Mesodermal cell (in vitro differentiated cells): ENCODE measurements at regions not wholly inside any gene's neighbourhood (a gene's known extent, or its start where the extent isn't known, plus 50 kb on each side); places are given as distances from the start of the nearest gene placed in this dataset.

Source experiments
- H3K27ac ChIP-seq: 2 replicates; pipeline ENCODE4 v1.7.0; 2013; ENCODE audit warnings: mild to moderate bottlenecking, low read depth, low read length, moderate library complexity; ENCODE audit not compliant: severe bottlenecking
- H3K36me3 ChIP-seq: 2 replicates; pipeline ENCODE4 v1.7.1; 2013; ENCODE audit warnings: mild to moderate bottlenecking, low read length, moderate library complexity; ENCODE audit not compliant: control insufficient read depth, insufficient read depth
- H3K4me1 ChIP-seq: one replicate; pipeline ENCODE4 v1.7.1; 2013; ENCODE audit warnings: mild to moderate bottlenecking, low read length; ENCODE audit not compliant: insufficient read depth, control insufficient read depth, poor library complexity, severe bottlenecking
- H3K4me3 ChIP-seq: 2 replicates; pipeline ENCODE4 v1.7.0; 2013; ENCODE audit warnings: low read length, control low read depth, mild to moderate bottlenecking; ENCODE audit not compliant: insufficient read depth, poor library complexity, severe bottlenecking; ENCODE audit errors: extremely low read depth
- H3K9me3 ChIP-seq: 2 replicates; pipeline ENCODE4 v1.7.1; 2013; ENCODE audit warnings: mild to moderate bottlenecking, low read length, moderate library complexity; ENCODE audit not compliant: control insufficient read depth
- WGBS, 2 experiments: methylation state at CpG; one replicate each; pipeline ENCODE4 v1.1.5; 2013; ENCODE audit warnings: missing lambda C conversion rate in 2 of 2; ENCODE audit not compliant: insufficient coverage in 2 of 2; 5-methylcytosine and 5-hydroxymethylcytosine counted together

DNA sequence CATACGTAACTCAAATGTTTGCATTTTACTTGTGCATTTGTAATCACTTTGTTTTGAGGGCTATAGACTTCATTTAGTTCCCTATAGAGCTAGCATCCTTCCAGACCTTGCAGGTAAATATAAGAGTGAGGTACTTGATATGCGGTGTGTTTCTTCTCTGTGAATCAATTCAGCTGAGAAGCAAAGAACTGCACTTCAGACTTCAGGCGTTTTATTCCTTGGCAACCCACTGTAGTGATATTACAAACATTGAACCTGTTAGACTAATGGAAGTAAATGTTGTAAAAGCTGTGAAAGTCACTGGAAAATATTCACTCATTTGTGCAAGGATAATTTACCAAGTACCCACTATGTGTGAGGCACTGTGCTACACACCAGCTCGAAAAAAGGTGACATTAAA, 94.1 kb upstream of the CHL1 start:
- peaks cover 47% of the 10 kb centered on the region for H3K9me3 ChIP-seq
- 80% methylated on average over 1 of the region's 4 CpGs; no CpG with 5 or more reads in 1 of the 2 experiments for WGBS, 2 experiments
- no peaks in the 10 kb centered on the region for H3K36me3 ChIP-seq
- no peak overlapping the region for H3K27ac ChIP-seq
- H3K4me3 ChIP-seq, result no peak overlapping the region
- no peaks in the 10 kb centered on the region for H3K4me1 ChIP-seq

DNA sequence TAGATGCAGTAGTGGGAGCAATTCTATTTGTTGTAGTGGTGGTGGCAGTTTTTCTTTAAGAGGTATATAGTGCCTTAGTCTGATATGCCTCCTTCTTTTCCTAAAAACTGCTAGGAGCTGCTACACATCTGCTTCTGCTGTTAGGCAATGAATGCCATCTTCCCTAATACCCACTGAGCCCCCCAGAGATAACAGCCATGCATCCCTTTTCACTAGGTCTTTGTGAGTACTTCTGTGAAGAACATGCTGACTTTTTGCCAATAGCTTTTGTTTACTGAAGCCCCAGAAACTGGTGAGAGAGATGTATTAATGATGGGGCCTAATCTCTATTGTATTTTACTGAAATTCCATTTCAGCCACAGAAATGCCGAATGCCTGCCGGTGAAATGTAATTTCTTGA, 92.6 kb upstream of the CHL1 start:
- Histone ChIP-seq H3K4me1 (no peaks in the 10 kb centered on the region), H3K9me3 (peaks cover 56% of the 10 kb centered on the region), H3K27ac (no peak overlapping the region), H3K4me3 (no peak overlapping the region), H3K36me3 (no peaks in the 10 kb centered on the region)
- WGBS, 2 experiments, result no CpG with 5 or more reads among the region's 2 CpGs

DNA sequence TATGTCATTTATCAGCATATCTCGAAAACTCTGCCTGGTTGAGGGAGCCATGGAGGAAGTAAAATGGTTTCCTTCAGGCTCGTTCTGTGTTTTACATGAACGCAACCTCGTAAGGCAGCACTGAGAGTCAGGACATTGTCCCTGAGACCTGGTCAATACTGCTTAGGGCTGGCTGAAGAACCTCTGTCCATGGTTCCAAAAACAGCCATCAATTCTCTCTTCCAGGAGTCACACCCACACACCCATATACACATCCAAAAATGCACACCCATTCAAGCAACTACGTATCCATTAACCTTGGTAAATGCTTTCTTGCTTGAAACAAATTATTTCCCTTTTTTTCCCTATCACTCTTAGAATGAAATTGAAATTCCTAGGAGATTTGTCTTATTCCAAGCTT, 91.0 kb upstream of the CHL1 start:
- Histone ChIP-seq H3K27ac (no peak overlapping the region), H3K4me3 (no peak overlapping the region), H3K9me3 (peaks cover 58% of the 10 kb centered on the region), H3K4me1 (no peaks in the 10 kb centered on the region), H3K36me3 (no peaks in the 10 kb centered on the region)
- 61 to 66% methylated on average over 3 to 5 of the region's 5 CpGs for WGBS, 2 experiments

DNA sequence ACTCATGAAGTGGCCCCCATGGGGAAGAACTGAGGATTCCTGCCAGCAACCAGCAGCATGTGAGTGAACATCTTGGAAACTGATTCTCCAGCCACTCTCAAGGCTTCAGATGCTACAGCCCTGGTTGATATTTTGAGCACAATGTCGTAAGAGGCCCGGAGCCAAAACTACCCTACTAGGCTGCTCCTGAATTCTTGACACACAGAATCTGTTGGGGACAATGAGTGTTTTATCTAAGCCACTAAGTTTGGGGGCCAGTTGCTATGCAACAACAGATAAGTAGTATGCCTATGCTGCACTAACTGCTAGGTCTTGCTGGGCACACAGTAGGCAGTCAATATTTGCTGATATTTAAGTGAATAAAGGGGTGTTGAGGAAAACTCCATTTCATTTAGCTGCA, 89.9 kb upstream of the CHL1 start:
- no peaks in the 10 kb centered on the region for H3K4me1 ChIP-seq
- no peak overlapping the region for H3K4me3 ChIP-seq
- no peaks in the 10 kb centered on the region for H3K36me3 ChIP-seq
- 72% methylated on average over 2 of the region's 2 CpGs; no CpG with 5 or more reads in 1 of the 2 experiments for WGBS, 2 experiments
- no peak overlapping the region for H3K27ac ChIP-seq
- H3K9me3 ChIP-seq, result peaks cover 62% of the 10 kb centered on the region

DNA sequence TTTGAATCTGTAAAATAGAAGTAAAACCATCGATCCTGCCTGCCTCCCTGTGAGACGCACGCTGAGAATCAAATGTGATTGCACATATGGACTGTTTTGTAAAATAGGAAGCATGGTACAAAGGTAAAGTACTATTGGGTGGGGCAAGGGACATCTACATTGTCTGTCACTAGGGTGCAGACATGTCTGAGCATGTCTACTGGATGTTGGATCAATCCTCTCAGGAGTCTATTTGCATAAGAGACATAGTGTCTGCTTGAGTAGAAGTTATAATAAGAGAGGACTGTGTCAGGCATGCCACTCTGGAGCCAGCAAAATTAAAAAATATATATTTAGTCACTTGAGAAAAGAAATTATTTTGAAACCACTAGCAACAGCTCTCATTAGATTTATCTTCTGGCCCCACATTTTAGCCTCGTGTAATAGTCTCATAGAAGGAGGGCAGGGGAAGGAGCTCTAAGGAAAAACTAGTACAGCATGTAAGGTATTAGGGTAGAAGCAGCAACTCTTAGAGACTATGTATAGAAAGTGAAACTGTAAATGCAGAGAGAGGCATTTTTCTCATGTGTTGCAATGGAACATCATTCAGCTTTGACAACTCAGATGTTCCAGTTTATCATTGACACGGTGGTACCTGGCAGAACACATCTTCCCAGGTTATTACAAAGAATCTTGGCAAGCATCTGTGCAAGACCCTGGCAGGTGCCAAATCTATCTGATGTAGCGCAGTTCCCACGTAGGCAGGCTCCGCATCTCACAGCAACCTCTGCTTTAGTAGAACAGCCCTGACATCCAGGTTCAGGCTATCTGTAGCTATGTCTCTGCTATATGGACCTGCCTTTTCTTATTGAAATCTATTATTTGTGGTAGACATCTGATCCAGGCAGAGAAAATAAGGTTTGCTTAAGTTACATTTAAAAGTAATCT, 85.2 kb upstream of the CHL1 start:
- no peaks in the 10 kb centered on the region for H3K36me3 ChIP-seq
- no peak overlapping the region for H3K4me3 ChIP-seq
- H3K27ac ChIP-seq, result no peak overlapping the region
- H3K9me3 ChIP-seq, result peaks cover 50% of the 10 kb centered on the region
- WGBS, 2 experiments, result 80 to 84% methylated on average over 5 to 8 of the region's 8 CpGs
- H3K4me1 ChIP-seq, result no peaks in the 10 kb centered on the region

DNA sequence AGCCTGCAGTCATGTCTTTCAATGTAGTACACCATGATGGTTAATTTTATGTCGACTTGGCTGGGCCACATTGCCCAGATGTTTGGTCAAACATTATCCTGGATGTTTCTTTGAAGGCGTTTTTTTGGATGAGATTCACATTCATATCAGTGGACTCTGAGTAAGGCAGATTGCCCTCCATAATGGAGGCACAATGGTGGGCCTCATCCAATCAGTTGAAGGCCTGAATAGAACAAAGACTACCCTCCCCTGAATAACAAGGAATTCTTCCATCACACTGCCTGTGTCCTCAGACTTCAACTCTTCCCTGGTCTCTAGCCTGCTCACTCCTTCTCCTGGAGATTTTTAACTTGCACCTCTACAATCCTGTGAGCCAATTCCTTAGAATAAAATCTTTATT, 83.8 kb upstream of the CHL1 start:
- Histone ChIP-seq H3K36me3 (no peaks in the 10 kb centered on the region), H3K9me3 (peaks cover 48% of the 10 kb centered on the region), H3K4me1 (no peaks in the 10 kb centered on the region), H3K27ac (no peak overlapping the region), H3K4me3 (no peak overlapping the region)
- 60% methylated on average over 1 of the region's 2 CpGs for WGBS, 2 experiments

DNA sequence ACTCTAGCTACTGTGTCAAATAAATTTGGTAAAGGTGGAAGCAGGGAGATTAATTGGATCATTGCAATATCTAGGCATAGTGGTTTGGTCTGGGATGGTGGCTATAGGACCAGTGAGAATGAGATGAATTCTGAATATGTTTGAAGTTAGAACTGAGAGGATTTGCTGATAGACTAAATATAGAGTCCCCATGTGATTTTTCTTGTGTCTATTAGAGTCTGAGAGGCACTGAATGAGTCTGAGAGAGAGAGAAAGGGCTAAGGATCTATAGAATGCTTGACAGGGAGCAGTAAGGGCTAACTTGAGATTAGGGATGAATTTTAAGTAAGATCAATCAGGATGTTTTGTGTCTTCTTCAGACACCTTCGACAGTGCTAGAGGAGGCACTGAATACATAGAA, 77.9 kb upstream of the CHL1 start:
- 22 to 44% methylated on average over 1 of the region's 1 CpG for WGBS, 2 experiments

DNA sequence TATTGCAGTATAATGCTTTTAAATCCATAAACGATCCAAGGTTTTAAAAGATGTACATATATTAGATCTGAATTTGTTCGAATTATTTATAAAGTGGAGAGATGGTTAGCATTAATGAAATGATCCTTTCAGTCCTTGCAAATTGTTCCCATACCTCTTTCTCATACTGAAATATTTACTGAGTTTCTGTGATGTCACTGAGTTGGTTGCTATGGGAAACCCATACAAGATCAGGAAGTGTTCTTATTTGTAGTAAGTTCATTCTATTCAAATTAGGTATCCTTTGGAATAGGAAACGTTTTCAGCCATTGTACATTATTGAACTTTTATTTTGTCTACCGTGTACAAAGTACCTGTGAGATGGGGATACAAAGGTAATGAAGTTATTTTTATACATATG, 73.2 kb upstream of the CHL1 start:
- no peaks in the 10 kb centered on the region for H3K4me1 ChIP-seq
- H3K9me3 ChIP-seq, result peaks cover 59% of the 10 kb centered on the region
- no peaks in the 10 kb centered on the region for H3K36me3 ChIP-seq
- H3K27ac ChIP-seq, result no peak overlapping the region
- H3K4me3 ChIP-seq, result no peak overlapping the region
- WGBS, 2 experiments, result no CpG with 5 or more reads among the region's 4 CpGs

More for the DNA sequence above, 77.9 kb upstream of the CHL1 start:
- Histone ChIP-seq H3K36me3 (no peaks in the 10 kb centered on the region), H3K9me3 (peaks cover 48% of the 10 kb centered on the region), H3K4me3 (no peak overlapping the region), H3K4me1 (no peaks in the 10 kb centered on the region), H3K27ac (no peak overlapping the region)

DNA sequence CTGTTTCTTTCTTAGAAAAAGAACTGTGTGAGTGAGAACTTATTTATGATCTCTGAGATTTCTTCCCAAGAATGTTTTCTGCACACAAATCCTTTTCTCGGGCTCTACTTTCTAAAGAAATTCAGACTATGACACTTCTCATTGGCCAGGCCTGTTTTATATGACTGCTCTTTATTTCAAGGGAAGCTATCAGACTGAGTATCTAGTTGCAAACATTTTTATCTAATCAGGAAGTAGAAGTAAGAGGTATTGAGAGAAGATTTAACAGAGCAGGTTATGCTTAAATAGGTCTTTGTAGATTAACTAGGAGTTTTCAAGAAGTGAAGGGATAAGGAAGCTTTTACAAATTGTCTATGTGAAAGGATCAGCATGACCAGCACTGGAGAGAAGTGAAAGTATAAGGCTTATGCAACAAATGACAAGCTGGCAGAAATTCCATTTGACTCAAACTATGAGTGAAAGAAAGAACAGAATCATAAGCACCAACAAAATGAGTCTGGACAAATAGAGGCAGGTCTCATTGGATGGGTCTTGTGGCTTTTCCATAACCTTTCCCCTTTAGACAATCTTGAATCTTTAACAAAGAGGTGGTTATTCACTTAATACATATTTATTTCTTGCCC, 71.9 kb upstream of the CHL1 start:
- no CpG with 5 or more reads among the region's 1 CpG for WGBS, 2 experiments
- H3K9me3 ChIP-seq, result peaks cover 63% of the 10 kb centered on the region

DNA sequence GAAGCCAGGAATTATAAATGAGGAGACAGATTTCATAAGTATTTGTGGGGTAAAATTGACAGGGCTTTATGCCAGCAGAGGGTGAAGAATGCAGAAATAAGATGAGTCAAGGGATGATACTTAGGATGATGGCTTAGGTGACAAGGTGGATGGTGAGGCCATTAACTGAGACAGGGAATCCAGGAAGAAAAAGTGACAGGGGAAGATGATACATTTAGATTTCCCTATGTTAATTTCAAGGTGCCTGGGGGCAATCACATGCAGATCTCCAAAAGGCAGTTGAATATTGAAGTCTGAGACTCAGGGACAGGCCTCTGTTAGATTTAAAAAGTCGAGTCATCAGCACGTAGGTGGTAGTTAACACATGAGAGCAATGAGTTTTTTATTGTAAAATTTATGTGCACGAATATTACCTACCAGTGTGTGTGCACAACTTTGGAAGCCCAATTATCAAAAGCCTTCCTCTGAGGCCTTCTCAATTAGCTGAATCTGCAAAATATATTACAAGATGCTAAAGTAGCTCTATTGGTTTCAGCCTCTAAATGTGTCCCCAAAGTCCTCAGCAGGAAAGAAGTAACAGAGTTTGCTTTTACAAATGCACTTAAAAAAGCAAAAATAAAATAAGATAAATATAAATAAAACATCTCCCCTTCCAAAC, 67.9 kb upstream of the CHL1 start:
- WGBS, 2 experiments, result 60 to 69% methylated on average over 1 to 2 of the region's 3 CpGs
- Histone ChIP-seq H3K9me3 (peaks cover 37% of the 10 kb centered on the region), H3K4me3 (no peak overlapping the region), H3K27ac (no peak overlapping the region), H3K36me3 (no peaks in the 10 kb centered on the region), H3K4me1 (no peaks in the 10 kb centered on the region)

More for the DNA sequence above, 71.9 kb upstream of the CHL1 start:
- Histone ChIP-seq H3K27ac (no peak overlapping the region), H3K4me1 (no peaks in the 10 kb centered on the region), H3K36me3 (no peaks in the 10 kb centered on the region), H3K4me3 (no peak overlapping the region)
